Fibroblast of upper back skin (primary cell): ENCODE measurements at regions not wholly inside any gene's neighbourhood (a gene's known extent, or its start where the extent isn't known, plus 50 kb on each side); places are given as distances from the start of the nearest gene placed in this dataset.
A peak's percentile ranks its signal among the peaks of the same experiment; 100 is the strongest.

Experiments
- DNase-seq: peaks from one replicate; pipeline ENCODE4 v3.0.0-alpha.2; 2013

- no peak for DNase-seq
Measured at GRCh38 chr10:110376021-110376766, 71.5 kb upstream of the SMNDC1 start.

DNA sequence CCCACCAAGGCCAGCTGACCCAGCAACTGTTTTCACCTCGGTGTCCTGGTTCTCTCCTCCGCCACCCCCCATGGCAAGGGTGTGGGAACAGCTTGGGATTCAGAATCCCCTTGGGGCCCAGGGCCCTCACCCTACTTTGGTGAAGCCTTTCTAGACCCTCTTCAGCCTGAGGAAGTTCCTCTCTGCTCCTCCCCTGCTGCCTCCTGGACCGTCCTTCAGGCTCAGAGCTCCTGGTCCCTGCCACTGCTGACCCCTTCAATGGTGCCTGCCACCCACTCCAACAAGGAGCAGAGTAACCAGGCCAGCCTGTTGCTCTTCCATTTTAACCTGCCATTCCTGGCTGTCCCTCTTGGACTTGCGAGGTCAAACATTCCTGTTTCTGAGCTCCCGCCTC lies 72.0 kb upstream of the SMNDC1 start:
- no peak for DNase-seq

GRCh38 chr10:110378006-110378405 lies 73.3 kb upstream of the SMNDC1 start:
- DNase-seq = no peak

DNA sequence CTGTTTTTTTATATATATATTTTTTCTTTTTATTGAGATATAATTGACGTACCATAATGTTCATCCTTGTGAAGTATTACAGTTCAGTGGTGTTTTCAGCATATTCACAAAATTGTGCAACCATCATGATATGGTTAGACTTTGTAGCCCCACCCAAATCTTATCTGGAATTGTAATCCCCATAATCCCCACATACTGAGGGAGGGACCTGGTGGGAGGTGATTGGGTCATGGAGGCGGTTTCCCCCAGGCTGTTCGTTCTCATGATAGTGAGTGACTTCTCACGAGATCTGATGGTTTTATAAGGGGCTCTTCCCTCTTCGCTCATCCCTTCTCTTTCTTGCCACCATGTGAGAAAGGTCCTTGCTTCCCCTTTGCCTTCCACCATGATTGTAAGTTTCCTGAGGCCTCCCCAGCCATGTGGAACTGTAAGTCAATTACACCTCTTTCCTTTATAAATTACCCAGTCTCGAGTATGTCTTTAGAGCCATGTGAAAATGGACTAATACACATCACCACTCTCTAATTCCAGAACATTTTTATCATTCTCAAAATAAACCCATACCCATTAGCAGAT lies 73.9 kb upstream of the SMNDC1 start:
- no peak for DNase-seq

DNA sequence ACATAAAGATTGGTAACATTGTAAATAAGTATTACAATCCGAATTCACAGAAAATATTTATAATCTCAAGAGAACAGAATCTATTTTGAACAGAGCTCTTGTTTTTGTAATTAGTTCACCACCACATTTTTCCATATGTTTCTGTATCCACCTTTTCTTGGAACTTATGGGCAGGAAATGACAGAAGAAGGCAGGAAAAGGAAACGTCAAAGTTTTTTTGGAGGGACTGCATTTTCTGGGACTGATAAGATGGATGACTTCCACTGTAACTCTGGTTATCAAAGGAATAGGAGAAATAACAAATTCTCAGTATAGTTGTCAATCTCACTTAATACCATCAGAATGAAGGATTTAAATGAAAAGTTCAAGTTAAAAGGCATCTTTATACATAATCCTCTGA lies 75.1 kb upstream of the SMNDC1 start:
- DNase-seq = no peak

- DNase-seq = no peak
Measured at GRCh38 chr10:110380293-110380692, 75.6 kb upstream of the SMNDC1 start.

DNA sequence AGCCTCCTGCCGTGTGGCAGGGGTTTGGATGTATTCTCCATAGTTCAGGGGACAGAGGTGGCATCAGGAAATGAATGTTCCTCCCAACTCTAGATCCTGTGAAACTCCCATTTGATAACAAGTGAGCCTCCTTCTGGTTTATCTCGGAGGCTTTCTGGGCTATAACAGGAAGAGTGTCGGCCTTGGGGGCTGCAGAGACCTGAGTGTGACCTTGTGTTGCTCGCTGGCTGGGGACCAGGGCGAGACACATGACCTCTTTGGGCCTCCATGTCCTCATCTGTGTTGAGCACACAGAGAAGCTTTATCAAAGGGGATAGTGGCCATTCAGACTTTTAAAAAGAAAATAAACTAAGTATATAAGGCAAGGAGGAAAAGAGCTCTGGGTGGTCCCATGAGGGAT lies 78.0 kb upstream of the SMNDC1 start:
- DNase-seq = no peak

DNA sequence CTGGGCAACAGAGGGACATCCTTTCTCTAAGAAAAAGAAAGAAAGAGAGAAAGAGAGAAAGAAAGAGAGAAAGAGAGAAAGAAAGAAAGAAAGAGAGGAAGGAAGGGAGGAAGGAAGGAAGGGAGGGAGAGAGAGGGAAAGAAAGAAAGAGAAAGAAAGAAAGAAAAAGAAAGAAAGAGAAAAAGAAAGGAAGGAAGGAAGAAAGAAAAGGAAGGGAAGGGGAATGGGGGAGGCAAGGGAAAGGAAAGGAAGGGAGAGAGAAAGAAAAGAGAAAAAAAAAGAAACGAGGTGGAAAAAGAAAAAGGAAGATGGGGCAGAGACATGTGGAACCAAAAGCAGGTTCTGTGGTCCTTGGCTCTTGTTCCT lies 82.9 kb upstream of the SMNDC1 start:
- DNase-seq = no peak

GRCh38 chr10:110387983-110388686 lies 83.4 kb upstream of the SMNDC1 start:
- no peak for DNase-seq

GRCh38 chr10:110388687-110389052 lies 84.0 kb upstream of the SMNDC1 start:
- no peak for DNase-seq

DNA sequence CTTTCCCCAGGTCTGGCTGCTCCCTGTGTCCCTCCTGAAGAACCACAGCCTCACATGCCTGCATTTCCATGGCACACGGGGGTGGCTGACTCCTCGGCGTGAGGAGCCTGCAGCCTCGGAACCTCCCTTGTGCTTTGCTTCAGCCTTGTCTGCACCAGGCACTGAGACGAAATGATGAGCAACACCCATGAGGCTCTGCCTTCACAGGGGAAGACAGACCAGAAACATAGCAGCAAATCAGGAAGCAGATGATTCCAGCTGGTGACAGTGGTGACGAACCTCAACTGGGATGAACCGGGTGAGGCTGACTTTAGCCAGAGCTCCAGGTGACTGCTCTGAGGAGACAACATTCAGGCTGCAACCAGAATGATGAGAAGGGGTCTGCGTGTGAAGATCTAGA lies 84.5 kb upstream of the SMNDC1 start:
- no peak for DNase-seq

DNA sequence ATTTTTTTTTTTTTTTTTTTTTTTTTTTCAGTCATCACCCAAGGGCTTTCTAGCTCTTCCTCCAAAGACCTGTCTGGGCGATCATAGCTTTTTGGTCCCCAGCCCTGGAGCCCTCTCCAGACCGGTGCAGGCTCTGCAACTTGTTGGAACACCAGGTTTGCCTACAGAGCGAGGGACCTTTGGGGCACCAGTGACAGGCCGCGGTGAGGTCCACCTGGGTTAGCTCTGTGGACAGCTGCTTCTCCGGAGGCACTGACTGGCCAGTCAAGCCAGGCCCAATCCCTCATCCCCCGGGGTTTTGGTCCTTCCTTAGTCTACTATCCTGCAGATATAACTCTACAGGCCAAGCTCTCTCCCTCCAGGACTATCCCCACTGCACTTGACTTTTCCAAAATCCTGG lies 86.8 kb upstream of the SMNDC1 start:
- no peak for DNase-seq

- DNase-seq = no peak
Measured at GRCh38 chr10:110392121-110392520, 87.4 kb upstream of the SMNDC1 start.

DNA sequence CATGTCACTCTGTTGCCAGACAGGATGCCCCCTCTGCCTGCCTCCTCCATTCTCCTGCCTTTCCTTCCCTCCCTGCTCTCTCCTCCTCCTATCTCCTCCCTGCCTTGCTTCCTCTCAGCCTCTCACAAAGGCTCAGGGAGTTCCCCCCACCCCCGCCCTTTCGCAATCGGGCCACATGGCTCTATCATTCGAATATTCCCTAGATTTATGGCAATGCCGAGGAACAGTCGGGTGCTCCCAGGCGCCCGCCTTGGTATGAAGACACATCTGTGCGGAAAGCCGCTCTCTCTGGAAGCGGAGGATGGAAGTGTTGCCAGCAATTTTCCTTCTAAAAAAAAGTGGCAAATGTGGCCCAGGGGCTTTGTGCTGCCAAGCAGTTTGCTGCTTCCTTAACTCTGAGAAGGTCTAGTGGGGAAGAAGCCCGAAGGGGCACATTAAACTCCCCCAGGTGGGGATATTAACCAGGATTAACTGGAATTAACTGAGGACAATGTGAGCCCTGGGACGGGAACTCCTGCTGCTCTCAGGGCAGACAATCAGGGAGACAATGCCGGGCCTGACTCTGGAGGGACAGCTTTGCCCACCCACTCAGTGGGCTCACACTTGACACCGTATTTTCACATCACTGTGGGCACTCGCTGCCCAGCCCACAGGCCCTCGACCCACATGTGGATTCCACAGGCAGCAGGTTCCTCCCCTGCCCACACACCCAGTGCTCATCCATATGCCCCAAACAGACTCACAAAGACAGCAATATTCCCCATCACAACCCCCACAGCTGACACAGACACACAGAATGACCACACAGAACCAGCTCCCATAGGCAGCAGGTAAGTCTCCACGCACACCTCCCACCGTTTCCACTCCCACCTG lies 88.4 kb upstream of the SMNDC1 start:
- DNase-seq = peak; percentile 83

DNA sequence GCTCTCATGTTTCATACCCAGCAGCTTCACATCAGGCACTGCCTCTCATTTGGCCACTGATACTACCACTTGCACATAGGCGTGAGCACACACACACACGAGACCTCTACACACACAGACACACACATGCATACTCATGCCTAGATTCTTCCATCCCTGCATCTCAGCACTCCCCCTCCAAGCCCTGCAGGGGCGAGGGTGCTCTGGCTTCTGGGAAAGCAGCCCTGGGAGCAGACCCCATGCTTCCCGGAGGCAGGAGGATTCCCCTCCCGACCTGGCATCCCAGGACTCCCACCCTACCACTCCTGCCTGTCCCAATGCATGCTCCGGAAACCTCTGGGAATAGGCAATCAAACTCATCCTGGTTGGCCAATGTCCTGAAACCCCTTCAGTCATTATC lies 89.1 kb upstream of the SMNDC1 start:
- DNase-seq = no peak

GRCh38 chr10:110394296-110394695 lies 89.6 kb upstream of the SMNDC1 start:
- DNase-seq = no peak

GRCh38 chr10:110394898-110395297 lies 90.2 kb upstream of the SMNDC1 start:
- DNase-seq = no peak

DNA sequence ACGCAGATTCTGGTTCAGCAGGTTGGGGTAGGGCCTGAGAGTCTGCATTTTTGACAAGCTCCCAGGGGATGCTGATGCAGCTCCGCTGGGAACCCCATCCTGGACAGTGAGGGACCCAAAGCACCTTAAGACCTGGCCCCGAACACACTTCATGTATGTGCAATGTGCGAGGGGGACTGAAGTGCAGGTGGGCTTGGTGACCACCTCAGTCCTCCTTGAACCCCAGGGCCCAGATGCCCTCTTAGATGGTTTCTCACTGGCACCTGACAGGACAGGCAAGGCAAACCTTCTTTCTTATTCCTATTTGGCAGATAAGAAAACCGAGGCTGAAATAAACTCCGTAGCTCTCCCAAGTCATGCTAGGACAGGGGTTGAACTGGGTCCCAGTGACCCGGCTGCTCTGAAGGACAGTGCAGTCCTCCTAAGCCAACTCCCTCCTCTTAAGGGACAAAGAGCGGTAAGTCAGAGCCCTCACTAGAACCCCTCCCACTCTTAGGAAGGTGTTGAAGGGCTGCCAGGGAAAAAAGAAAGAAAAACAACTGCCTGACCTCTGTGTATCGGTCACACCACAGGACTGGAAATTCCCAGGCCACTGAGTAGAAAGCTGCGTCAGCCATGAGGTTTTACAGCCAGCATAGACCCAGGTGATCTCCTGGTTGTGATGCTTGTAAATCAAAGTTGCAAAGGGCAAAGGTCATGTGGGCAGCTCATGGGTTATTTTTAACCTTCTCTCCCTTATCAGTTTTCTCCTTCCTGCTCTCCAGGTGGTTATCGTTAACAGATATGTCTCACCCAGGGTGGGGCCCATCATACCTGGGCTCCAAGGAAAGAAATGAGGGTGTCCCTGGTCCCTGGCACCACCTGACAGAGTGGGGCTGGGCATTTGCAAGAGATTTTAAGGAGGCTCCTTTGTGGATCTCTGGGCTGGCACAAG lies 90.9 kb upstream of the SMNDC1 start:
- DNase-seq = peak; percentile 68

- DNase-seq = no peak
Measured at GRCh38 chr10:110396284-110396651, 91.5 kb upstream of the SMNDC1 start.

GRCh38 chr10:110397856-110398255 lies 93.1 kb upstream of the SMNDC1 start:
- DNase-seq = no peak

- DNase-seq = peak; percentile 85
Measured at GRCh38 chr10:110398419-110399105, 93.8 kb upstream of the SMNDC1 start.
